HG02884 (cell line): ENCODE measurements at regions not wholly inside any gene's neighbourhood (a gene's known extent, or its start where the extent isn't known, plus 50 kb on each side); places are given as distances from the start of the nearest gene placed in this dataset.
"Not testable (repeated sequence)": the region's sequence is repeated elsewhere in the genome, so short reads cannot be mapped to it uniquely, and the experiment has no call there.

ENCODE experiments used
- ATAC-seq: cut with Tn5 transposase; IDR thresholded peaks from one replicate; pipeline ENCODE4 v1.9.1; 2021; ENCODE audit warnings: mild to moderate bottlenecking, moderate library complexity; ENCODE audit not compliant: unreplicated experiment

- not testable (repeated sequence) for ATAC-seq
These were observed 275.3 kb downstream of the ADGRD1 start for GRCh38 chr12:131229079-131229425.

DNA sequence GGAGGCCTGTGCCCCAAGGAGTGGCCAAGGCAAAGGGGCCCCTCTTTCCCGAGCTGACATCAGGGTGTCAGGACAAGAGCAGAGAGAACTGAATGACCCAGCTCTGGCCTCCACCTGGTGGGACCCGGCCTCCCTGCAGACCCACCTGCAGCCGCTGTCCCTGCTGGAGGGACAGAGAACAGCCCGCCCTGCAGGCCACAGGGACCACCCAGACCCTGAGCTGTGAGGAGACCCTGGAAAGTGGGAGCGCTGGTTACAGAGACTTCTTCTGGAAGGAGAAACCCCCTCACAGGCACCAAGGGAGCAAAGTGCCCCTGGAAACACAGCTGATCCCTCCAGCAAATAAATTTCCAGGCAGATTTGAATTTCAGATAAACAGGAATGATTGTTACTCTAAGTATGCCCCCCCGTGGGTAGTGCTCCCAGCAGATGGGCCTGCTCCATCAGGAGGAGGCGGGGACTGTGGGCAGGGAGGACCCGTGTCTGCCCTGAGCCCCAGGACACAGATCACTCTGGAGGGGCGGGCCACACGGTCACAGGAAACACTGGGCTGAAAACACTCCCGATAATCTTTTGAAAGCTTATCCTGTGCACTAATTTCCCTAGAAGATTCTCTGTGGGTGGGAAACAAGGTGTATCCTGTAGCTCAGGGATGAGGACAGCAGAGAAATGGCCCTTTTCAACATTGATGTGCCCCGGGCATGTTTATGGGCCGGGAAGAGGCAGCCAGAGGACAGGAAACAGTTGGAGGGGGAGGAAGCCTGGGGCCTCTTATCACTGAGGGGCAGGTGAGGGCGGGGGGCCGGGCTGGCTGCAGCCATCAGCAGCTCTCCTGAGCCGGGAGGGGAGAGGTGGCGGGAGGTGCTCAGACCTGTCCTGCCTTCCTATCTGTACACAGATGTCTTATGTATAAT is 276.0 kb downstream of the ADGRD1 start:
- ATAC-seq = no peak

- ATAC-seq = no peak
These were observed 276.8 kb downstream of the ADGRD1 start for GRCh38 chr12:131230340-131231031.

DNA sequence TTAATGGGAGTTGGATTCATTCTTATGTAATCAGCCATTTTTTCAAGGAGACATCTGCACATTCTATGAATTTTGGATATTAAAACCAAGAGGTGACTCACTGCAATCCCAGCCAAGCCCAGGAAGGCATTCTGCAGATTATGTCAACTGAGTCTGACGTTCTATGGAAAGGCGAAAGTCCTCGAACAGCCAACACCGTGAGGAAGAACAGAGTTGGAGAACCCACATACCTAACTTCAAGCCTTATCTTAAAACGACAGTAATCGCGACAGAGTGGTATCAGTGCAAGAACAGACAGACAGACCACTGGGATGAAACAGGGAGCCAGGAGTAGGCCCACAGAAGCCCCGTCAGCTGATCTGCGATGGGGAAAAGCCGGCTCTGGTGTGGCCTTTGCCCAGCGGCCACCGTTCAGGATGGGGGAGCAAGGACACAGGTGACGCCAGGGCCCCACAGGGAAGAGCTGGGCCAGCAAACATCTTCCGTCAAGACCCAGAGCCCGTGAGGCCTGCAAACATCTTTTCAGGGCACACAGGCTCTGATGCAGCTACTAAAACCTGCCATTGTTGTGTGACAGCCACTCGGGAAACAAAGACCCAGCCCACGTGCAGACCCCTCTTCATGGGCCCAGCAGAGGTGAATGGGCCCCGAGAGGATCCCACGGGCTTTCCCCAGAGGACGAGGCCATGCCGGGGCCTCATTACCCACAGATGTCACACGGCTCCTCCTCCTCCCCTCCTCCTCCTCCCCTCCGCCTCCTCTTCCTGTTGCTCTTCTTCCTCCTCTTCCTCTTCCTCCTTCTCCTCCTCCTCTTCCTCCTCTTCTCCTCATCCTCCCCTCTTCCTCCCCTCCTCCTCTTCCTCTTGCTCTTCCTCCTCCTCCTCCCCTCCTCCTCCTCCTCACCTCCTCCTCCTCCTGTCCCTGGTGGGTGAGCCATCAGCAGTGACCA is 277.6 kb downstream of the ADGRD1 start:
- no peak for ATAC-seq

DNA sequence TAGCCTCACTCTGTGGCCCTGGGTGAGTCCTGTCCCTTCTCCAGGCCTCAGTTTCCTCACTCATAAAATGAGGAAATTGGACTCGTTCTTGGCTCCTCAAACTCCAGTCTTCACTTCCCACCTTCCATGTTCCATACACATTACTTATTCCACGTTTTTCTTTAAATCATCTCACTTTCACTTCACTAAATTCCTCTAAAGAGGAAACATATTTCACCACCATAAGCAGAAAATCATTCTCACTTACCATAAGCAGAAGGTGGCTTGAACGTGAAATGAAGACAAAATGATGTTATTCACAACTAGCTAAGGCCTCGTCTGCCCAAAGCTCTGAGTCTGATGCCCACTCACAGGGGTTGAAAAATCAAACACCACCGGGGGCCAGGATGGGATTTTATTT is 278.3 kb downstream of the ADGRD1 start:
- no peak for ATAC-seq

GRCh38 chr12:131232872-131233271 is 279.2 kb downstream of the ADGRD1 start:
- ATAC-seq = not testable (repeated sequence)

- ATAC-seq = not testable (repeated sequence)
These were observed 280.4 kb downstream of the ADGRD1 start for GRCh38 chr12:131233850-131234789.

GRCh38 chr12:131234841-131235271 is 281.1 kb downstream of the ADGRD1 start:
- ATAC-seq = not testable (repeated sequence)

DNA sequence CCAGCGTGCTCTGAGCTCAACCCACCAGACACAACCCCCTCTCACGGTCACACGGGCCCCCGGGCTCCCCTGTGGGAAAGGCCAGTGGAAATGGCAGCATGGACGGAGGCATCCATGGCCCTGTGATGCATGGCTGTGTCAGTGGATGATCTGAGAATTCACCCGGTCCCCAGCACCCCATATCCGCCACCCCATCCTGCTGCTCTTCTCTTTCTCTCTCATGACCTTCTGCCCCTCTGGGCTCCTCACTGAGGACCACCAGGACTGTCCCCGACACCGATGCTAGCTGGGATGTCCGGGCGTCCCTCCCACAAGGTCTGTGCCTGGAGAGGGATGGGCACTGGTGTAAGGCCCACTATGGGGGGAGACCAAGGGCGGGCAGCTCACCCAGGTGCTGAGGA is 282.2 kb downstream of the ADGRD1 start:
- no peak for ATAC-seq

GRCh38 chr12:131239384-131240094 is 285.8 kb downstream of the ADGRD1 start:
- ATAC-seq = peak; percentile 73

DNA sequence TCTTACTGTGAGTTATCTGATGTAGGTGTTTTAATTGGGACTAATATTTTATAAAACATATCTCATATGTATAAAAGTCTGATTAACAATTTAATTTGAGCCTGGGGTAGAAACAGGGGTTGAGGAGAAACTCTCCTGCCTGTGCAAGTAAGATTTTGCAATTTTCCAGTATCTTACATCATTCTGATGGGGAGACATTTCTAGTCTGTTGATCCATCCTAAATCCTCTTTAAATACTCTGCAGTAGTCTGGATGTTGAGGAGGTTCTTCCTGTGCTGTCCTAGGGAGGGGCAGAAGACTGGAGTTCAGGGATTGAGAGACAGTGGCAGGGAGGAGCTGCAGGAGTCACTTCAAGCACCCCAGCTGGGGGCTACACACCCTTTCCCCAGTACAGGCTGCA is 287.8 kb downstream of the ADGRD1 start:
- no peak for ATAC-seq

GRCh38 chr12:131242741-131243496 is 289.2 kb downstream of the ADGRD1 start:
- no peak for ATAC-seq

- not testable (repeated sequence) for ATAC-seq
These were observed 290.5 kb downstream of the ADGRD1 start for GRCh38 chr12:131244157-131244688.

GRCh38 chr12:131245161-131245560 is 291.5 kb downstream of the ADGRD1 start:
- ATAC-seq = not testable (repeated sequence)

DNA sequence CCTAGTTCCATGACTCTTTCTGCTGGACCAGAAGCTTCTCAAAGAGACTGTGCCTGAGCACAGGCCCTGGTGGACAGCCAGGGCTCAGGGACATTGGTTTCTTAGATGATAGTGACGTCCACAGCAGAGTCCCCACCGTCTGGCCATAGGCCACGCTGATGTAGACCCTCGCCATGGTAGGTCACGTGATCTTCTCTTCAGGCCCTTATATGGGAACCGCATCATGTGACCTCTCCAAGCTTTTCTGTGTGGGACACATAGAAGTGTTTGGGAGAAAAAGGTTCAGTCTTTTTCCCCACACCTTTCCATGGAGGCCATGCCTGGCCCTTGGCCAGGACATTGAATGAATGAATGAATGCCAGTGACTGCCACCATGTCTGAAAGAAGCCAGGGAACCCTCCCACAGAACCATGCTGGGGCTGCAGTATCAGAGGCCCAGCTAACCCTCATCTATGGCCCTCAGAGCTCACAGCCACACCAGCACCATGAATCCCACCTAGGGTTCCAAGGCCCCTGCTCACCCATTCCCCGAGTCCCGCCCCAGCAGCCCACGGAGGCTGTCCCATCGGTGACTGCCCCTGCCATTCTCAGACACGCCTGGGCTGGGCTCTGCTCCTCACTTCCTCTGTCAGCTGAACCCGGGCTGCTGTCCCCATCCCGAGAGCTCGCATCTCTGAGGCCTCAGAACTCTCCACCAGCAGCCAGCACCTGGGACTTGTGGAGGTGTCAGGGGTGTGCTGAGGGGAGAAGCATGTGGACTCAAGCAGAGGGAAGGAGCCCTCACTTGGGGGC is 292.1 kb downstream of the ADGRD1 start:
- no peak for ATAC-seq

DNA sequence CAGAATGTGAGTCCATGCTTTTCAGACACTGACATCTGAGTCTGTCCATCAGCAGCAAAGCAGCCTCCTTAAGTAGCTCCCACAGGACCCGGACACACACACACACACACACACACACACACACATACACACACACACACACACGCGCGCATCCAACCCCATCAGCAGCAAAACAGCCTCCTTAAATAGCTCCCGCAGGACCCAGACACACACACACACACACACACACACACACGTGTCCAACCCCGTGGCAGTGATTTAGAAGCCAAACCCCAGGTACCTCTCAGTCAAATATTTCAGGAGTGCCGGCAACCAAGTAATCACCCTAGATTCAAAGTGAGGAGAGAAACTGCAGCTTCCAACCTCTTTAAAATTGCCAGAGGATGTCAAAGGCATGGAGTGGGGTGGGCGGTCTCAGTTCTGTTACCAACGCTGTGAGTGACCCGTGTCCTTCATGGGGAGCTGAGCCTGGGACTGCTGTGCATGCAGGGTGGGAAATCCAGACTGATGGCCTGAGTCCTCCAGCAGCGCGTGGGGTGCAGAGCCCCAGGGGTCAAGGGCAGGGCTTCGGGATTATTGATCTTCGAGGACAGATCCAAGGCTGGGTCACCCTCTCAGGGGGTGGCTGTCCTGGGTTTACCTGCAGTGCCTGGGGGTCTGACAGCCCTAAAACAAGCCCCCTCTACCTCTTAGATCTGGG is 293.5 kb downstream of the ADGRD1 start:
- ATAC-seq = not testable (repeated sequence)

DNA sequence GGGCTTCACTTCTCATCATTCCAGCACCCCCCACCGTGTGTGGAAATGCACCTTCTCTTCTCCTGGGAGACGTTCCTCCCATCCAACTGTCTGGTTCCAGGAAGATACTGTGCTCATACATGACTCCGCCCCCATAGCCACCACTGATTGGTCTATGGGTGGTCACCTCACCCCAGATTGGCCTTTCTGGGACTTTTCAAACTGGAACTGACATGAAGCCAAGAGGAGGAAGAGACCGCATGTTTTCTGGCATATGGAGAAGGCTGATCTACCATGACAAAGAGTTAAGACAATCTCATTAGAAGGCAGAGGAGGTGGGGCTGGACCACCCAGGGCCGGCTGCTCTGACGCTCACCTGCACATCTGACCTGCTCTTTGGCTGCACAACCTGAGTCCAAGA is 294.2 kb downstream of the ADGRD1 start:
- not testable (repeated sequence) for ATAC-seq
